ENCODE measurements at regions not wholly inside any gene's neighbourhood (a gene's known extent, or its start where the extent isn't known, plus 50 kb on each side); places are given as distances from the start of the nearest gene placed in this dataset.

GRCh38 chr2:176585791-176586190 is 316.5 kb downstream of the MTX2 start:
- no peak for ATAC-seq
- TF ChIP-seq ZNF70 (CRISPR knock-in tag; IDR thresholded peaks at IDR 0.05) (no peak), TOX (CRISPR knock-in tag; IDR thresholded peaks at IDR 0.05; ENCODE audit: borderline replicate concordance) (no peak), TSHZ2 (CRISPR knock-in tag; IDR thresholded peaks at IDR 0.05) (no peak), BACH2 (CRISPR knock-in tag; IDR thresholded peaks at IDR 0.05; ENCODE audit: borderline replicate concordance) (no peak), ZC3H10 (CRISPR knock-in tag; IDR thresholded peaks at IDR 0.05) (no peak)
- TF ChIP-seq, protein P1, sequence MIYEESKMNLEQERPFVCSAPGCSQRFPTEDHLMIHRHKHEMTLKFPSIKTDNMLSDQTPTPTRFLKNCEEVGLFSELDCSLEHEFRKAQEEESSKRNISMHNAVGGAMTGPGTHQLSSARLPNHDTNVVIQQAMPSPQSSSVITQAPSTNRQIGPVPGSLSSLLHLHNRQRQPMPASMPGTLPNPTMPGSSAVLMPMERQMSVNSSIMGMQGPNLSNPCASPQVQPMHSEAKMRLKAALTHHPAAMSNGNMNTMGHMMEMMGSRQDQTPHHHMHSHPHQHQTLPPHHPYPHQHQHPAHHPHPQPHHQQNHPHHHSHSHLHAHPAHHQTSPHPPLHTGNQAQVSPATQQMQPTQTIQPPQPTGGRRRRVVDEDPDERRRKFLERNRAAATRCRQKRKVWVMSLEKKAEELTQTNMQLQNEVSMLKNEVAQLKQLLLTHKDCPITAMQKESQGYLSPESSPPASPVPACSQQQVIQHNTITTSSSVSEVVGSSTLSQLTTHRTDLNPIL (CRISPR knock-in tag; IDR thresholded peaks at IDR 0.05; ENCODE audit: low read depth): no peak
- TF ChIP-seq, protein P2, sequence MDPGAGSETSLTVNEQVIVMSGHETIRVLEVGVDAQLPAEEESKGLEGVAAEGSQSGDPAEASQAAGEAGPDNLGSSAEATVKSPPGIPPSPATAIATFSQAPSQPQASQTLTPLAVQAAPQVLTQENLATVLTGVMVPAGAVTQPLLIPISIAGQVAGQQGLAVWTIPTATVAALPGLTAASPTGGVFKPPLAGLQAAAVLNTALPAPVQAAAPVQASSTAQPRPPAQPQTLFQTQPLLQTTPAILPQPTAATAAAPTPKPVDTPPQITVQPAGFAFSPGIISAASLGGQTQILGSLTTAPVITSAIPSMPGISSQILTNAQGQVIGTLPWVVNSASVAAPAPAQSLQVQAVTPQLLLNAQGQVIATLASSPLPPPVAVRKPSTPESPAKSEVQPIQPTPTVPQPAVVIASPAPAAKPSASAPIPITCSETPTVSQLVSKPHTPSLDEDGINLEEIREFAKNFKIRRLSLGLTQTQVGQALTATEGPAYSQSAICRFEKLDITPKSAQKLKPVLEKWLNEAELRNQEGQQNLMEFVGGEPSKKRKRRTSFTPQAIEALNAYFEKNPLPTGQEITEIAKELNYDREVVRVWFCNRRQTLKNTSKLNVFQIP (CRISPR knock-in tag; IDR thresholded peaks at IDR 0.05; ENCODE audit: borderline replicate concordance, low read depth): no peak

- no peak for ATAC-seq
- no peak for TF ChIP-seq ZNF8 (CRISPR knock-in tag; IDR thresholded peaks at IDR 0.05)
- TF ChIP-seq ZNF70 (CRISPR knock-in tag; IDR thresholded peaks at IDR 0.05): no peak
Measured at GRCh38 chr2:176589287-176589686, 320.0 kb downstream of the MTX2 start.

- TF ChIP-seq ESRRG (CRISPR knock-in tag; IDR thresholded peaks at IDR 0.05): no peak
- TF ChIP-seq TCF4 (CRISPR knock-in tag; IDR thresholded peaks at IDR 0.05; ENCODE audit: borderline replicate concordance): 0 out of 2 replicates have a peak, but pooled peaks have one; percentile 35
- 0 out of 2 replicates have a peak, but pooled peaks have one; percentile 55 for TF ChIP-seq TSHZ2 (CRISPR knock-in tag; IDR thresholded peaks at IDR 0.05)
- ATAC-seq: peak; percentile 62
Measured at GRCh38 chr2:176589825-176590440, 320.7 kb downstream of the MTX2 start.

- no peak for ATAC-seq
- no peak for TF ChIP-seq GLIS3 (CRISPR knock-in tag; IDR thresholded peaks at IDR 0.05)
- no peak for TF ChIP-seq PPARA (CRISPR knock-in tag; IDR thresholded peaks at IDR 0.05; ENCODE audit: borderline replicate concordance)
- no peak for TF ChIP-seq TCF4 (CRISPR knock-in tag; IDR thresholded peaks at IDR 0.05; ENCODE audit: borderline replicate concordance)
- no peak for TF ChIP-seq TOX (CRISPR knock-in tag; IDR thresholded peaks at IDR 0.05; ENCODE audit: borderline replicate concordance)
- TF ChIP-seq ZC3H10 (CRISPR knock-in tag; IDR thresholded peaks at IDR 0.05): no peak
- no peak for TF ChIP-seq CSRNP3 (CRISPR knock-in tag; IDR thresholded peaks at IDR 0.05)
- no peak for TF ChIP-seq TSHZ2 (CRISPR knock-in tag; IDR thresholded peaks at IDR 0.05)
- TF ChIP-seq SNAI2 (CRISPR knock-in tag; IDR thresholded peaks at IDR 0.05): no peak
- TF ChIP-seq, protein P2 (CRISPR knock-in tag; IDR thresholded peaks at IDR 0.05; ENCODE audit: borderline replicate concordance, low read depth): no peak
- TF ChIP-seq OSR1 (CRISPR knock-in tag; IDR thresholded peaks at IDR 0.05): no peak
- no peak for TF ChIP-seq CSDC2 (CRISPR knock-in tag; IDR thresholded peaks at IDR 0.05)
- no peak for TF ChIP-seq ZNF565 (CRISPR knock-in tag; conservative IDR thresholded peaks at IDR 0.05; ENCODE audit: low read depth)
- TF ChIP-seq BACH2 (CRISPR knock-in tag; IDR thresholded peaks at IDR 0.05; ENCODE audit: borderline replicate concordance): no peak
- TF ChIP-seq ZNF70 (CRISPR knock-in tag; IDR thresholded peaks at IDR 0.05): no peak
- no peak for TF ChIP-seq ESRRG (CRISPR knock-in tag; IDR thresholded peaks at IDR 0.05)
- TF ChIP-seq RARB (CRISPR knock-in tag; IDR thresholded peaks at IDR 0.05): no peak
Measured at GRCh38 chr2:176592216-176592615, 323.0 kb downstream of the MTX2 start.
